ENCODE measurements at regions not wholly inside any gene's neighbourhood (a gene's known extent, or its start where the extent isn't known, plus 50 kb on each side); places are given as distances from the start of the nearest gene placed in this dataset.

GRCh38 chr4:3875466-3875865, 109.3 kb downstream of the ADRA2C start:
- TF ChIP-seq MYC (IDR thresholded peaks at IDR 0.05; ENCODE audit: low read depth, low read length) (no peak), POLR2A (IDR thresholded peaks at IDR 0.05; ENCODE audit: extremely low read depth, insufficient read length) (no peak), CTCF (IDR thresholded peaks at IDR 0.05; ENCODE audit: low read depth, low read length) (no peak)

All from NB4 (cell line).